Effector memory CD4-positive, alpha-beta T cell (primary cell): ENCODE measurements at regions not wholly inside any gene's neighbourhood (a gene's known extent, or its start where the extent isn't known, plus 50 kb on each side); places are given as distances from the start of the nearest gene placed in this dataset.
"Not testable (repeated sequence)": the region's sequence is repeated elsewhere in the genome, so short reads cannot be mapped to it uniquely, and the experiment has no call there.

Experiments used
- DNase-seq, 3 donors: peaks; one replicate each; pipeline ENCODE4 v3.0.0-alpha.2; 2020
- H3K27ac ChIP-seq: 2 replicates; pipeline ENCODE4 v1.7.0; 2013; ENCODE audit warnings: mild to moderate bottlenecking, low read length, moderate library complexity; ENCODE audit not compliant: insufficient read depth, poor library complexity, severe bottlenecking
- H3K27me3 ChIP-seq: replicated peaks from 2 replicates; pipeline ENCODE4 v1.7.0; 2013; ENCODE audit warnings: mild to moderate bottlenecking, low read length; ENCODE audit not compliant: insufficient read depth, control insufficient read depth, poor library complexity, severe bottlenecking
- H3K36me3 ChIP-seq: 2 replicates; pipeline ENCODE4 v1.7.0; 2013; ENCODE audit warnings: mild to moderate bottlenecking, low read length, moderate library complexity; ENCODE audit not compliant: control insufficient read depth, insufficient read depth
- H3K4me1 ChIP-seq: 2 replicates; pipeline ENCODE4 v1.7.0; 2013; ENCODE audit warnings: low read length, mild to moderate bottlenecking; ENCODE audit not compliant: control insufficient read depth, insufficient read depth, poor library complexity, severe bottlenecking
- H3K4me3 ChIP-seq: 2 replicates; pipeline ENCODE4 v1.7.0; 2013; ENCODE audit warnings: low read length, low read depth, mild to moderate bottlenecking; ENCODE audit not compliant: insufficient read depth, poor library complexity, severe bottlenecking
- H3K9me3 ChIP-seq: 2 replicates; pipeline ENCODE4 v1.7.0; 2013; ENCODE audit warnings: mild to moderate bottlenecking, low read length, moderate library complexity; ENCODE audit not compliant: control insufficient read depth

DNA sequence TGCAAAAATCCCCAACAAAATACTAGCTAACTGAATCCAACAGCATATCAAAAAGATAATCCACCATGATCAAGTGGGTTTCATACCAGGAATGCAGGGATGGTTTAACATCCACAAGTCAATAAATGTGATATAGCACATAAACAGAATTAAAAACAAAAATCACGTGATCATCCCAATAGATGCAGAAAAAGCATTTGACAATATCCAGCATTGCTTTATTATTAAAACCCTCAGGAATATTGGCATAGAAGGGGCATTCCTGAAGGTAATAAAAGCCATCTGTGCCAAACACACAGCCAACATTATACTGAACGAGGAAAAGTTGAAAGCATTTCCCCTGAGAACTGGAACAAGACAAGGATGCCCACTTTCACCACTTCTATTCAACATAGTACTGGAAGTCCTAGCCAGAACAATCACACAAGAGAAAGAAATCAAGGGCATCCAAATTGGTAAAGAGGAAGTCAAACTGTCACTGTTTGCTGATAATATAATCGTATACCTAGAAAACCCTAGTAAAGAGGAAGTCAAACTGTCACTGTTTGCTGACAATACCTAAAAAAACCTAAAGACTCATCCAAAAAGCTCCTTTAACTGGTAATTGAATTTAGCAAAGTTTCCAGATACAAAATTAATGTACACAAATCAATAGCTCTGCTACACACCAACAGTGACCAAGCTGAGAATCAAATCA lies 109.8 kb downstream of the RNASET2 start:
- H3K27ac ChIP-seq, result not testable (repeated sequence)

DNA sequence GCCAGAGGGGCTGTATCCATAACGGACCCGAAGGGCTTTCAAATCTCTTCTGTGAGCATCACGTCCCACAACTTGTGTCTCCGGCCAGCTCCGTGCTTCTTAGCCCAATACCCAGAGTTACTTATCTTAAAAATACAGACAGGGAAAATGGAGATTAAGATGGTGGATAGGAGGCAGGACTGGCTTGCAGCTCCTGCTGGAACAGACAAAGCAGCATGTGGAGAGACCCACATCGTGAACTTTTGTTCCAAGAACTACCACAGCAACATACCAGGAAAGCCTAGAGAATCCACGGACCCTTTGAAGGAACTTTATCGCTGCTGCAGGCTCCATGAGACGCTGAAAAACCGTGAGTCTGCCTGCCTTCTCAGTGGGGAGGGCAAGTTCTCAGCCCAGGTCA lies 113.7 kb downstream of the RNASET2 start:
- H3K4me1 ChIP-seq, result no peaks in the 10 kb centered on the region
- no peak overlapping the region for H3K27ac ChIP-seq
- no peaks in the 10 kb centered on the region for H3K9me3 ChIP-seq
- no peaks in the 10 kb centered on the region for H3K36me3 ChIP-seq
- DNase-seq, result no peak
- H3K4me3 ChIP-seq, result no peak overlapping the region
- H3K27me3 ChIP-seq, result no peaks in the 10 kb centered on the region

More for the DNA sequence above, 109.8 kb downstream of the RNASET2 start:
- H3K9me3 ChIP-seq, H3K36me3 ChIP-seq, DNase-seq, H3K27me3 ChIP-seq, H3K4me1 ChIP-seq, H3K4me3 ChIP-seq: not testable (repeated sequence)

DNA sequence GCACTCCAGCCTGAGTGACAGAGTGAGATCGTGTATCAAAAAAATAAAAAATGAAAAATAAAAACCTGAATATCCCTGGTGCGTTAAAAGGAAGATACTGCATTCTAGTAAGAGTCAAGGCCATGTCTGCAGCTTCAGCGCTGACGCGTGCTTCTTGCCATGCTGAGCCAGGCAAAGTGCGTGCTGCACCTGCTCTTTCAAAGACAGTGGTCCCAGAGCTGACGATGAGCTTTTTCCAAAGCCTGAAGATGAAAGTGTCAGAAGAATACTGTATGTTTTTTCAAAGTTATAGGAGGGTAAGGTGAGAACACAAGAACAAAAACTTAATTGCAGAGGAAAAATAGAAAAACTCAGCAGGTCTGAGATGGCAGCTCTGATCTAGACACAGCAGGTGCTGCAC lies 115.1 kb downstream of the RNASET2 start:
- Histone ChIP-seq H3K36me3 (no peaks in the 10 kb centered on the region), H3K4me3 (no peak overlapping the region), H3K4me1 (no peaks in the 10 kb centered on the region), H3K9me3 (no peaks in the 10 kb centered on the region), H3K27ac (no peak overlapping the region), H3K27me3 (no peaks in the 10 kb centered on the region)
- no peak for DNase-seq

DNA sequence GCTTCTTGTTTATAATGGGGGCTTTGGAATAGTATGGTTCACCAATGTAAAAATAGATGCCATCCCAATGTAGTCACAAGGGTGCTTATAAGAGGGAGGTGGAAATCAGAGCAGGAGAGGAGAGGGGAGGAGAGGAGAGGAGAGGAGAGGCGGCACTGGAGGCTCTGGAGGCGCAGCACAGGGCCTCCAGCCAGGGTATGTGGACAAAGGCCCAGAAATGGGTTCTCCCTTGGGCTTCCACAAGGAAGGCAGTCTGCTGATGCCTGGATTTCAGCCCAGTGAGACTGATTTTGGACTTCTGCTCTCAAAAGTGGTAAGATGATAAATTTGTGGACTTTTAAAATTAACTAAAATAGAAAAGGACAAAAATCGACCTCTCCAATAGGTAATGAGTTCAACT lies 116.8 kb downstream of the RNASET2 start:
- H3K9me3 ChIP-seq, result no peaks in the 10 kb centered on the region
- H3K27me3 ChIP-seq, result no peaks in the 10 kb centered on the region
- no peaks in the 10 kb centered on the region for H3K4me1 ChIP-seq
- H3K36me3 ChIP-seq, result no peaks in the 10 kb centered on the region
- no peak overlapping the region for H3K27ac ChIP-seq
- DNase-seq, result no peak
- no peak overlapping the region for H3K4me3 ChIP-seq

DNA sequence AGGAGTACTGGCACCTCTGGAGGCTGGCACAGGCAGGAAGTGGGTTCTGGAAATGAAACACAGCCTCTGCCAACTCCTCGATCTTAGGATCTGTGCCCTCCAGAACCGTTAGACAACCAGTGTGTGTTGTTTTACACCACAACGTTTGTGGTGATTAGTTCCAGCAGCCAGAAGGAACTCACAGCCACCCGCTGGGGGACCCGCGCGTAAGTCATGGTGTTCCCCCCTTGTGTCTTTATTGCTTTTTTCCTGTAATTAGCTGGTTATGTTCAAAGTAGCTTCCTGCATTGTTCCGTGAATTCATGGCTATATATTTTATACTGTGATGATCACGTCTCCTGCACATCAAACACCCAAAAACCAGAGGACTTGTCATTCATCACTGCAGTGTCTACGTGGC lies 117.4 kb downstream of the RNASET2 start:
- Histone ChIP-seq H3K9me3 (no peaks in the 10 kb centered on the region), H3K36me3 (no peaks in the 10 kb centered on the region), H3K4me3 (no peak overlapping the region), H3K4me1 (no peaks in the 10 kb centered on the region), H3K27ac (no peak overlapping the region), H3K27me3 (no peaks in the 10 kb centered on the region)
- no peak for DNase-seq

DNA sequence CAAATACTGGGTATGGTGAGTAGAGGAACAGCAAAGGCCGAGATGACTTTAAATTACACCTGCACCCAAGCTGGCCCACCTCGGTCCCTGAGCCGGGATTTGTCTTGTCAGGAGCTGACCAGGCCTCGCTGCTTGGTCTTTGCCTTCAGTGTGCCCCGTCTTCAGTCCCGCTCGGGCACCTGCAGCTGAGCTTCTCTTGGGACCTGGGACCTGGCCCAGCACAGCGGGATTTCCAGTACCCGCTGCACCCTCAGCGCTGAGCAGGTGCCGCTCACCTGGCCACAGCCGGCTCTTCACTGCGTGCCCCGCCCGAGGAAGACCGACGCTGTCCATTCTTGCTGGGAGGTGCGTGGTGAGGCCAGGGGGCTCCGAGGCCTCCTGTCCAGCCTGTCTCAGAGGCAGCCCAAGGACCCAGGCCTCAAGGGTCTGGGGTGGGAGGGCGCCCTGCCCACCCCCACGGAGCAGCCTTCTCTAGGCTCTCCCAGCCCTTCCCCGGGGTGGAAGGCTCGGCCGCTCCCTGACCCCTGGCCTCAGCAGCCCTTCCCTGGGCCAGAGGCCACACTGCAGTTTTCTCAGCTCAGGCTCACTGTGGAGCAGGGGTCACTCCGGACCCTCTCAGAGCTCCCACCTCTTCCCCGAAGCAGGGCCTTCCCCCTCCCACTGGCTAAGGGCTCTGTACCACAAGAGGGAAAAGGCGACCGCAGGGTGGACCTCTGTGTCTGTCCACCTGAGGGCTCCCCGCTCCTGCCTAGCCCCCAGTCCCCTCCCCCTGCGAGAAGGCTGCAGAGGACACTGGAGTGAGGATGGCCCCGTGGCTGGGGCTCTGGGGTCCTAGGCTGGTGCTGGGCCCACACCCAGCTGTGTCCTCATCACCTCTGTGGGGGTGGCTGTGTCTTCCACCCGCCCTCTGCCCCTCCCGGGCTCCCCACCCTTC lies 119.3 kb downstream of the RNASET2 start:
- H3K9me3 ChIP-seq, result no peaks in the 10 kb centered on the region
- H3K4me1 ChIP-seq, result no peaks in the 10 kb centered on the region
- DNase-seq, result no peak
- no peak overlapping the region for H3K27ac ChIP-seq
- H3K4me3 ChIP-seq, result no peak overlapping the region
- no peaks in the 10 kb centered on the region for H3K27me3 ChIP-seq
- no peaks in the 10 kb centered on the region for H3K36me3 ChIP-seq

GRCh38 chr6:166834049-166834448 lies 122.3 kb downstream of the RNASET2 start:
- no peak overlapping the region for H3K27ac ChIP-seq
- DNase-seq, result no peak
- no peaks in the 10 kb centered on the region for H3K9me3 ChIP-seq
- no peaks in the 10 kb centered on the region for H3K27me3 ChIP-seq
- no peak overlapping the region for H3K4me3 ChIP-seq
- H3K4me1 ChIP-seq, result no peaks in the 10 kb centered on the region
- H3K36me3 ChIP-seq, result no peaks in the 10 kb centered on the region

DNA sequence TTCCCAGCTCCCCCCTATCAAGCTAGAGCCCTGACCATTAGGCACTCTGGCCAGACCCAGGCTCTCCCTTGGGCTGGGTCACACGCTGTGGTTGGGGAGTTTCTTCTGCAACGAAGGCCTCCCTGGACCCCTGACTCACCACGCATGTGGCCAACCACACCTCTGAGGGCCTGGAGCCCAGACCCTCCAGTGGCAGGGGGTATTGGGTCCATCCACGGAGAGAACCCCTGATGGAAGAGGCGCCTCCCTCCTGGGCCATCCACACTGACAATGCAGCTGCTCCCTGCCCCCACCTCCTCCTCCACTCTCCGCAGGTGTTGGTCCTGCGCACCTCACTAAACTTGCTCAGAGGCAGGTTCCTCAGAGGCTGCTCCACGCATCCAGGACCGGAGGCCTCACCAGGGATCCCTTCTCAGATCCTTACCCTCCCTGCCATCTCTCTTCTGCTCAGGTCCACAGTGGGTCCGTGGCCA lies 125.4 kb downstream of the RNASET2 start:
- DNase-seq, result no peak
- H3K9me3 ChIP-seq, result no peaks in the 10 kb centered on the region
- no peak overlapping the region for H3K27ac ChIP-seq
- no peaks in the 10 kb centered on the region for H3K4me1 ChIP-seq
- no peak overlapping the region for H3K4me3 ChIP-seq
- H3K27me3 ChIP-seq, result no peaks in the 10 kb centered on the region
- no peaks in the 10 kb centered on the region for H3K36me3 ChIP-seq

DNA sequence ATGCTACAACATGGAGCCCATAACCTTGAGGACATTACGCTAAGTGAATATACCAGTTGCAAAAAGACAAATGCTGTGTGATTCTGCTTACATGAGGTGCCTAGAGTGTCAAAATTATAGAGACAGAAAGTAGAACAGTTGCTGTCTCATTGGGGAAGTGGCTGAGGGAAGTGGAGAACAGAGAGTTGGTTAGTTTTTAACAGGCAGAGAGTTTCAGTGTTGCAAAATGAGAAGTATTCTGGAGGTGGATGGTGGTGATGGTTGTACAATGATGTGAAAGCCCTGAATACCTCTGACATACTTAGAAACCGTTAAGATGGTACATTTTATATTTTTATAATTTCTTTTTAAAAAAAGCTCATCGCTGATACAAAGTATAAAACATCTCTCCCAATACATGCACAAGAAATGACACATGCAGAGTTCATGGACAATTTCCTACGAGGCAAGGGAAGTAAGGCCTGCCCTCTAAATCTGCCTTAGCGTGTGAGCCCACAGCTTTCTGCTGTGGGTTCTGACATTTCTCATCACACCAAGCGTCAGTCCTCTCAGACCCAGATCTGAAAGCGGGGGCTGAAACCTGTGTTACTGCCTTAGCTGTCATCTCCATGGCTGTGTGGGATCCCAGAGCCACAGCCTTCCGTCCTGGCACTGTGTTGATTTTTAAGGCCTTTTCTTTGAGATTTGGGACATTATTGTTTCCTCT lies 126.0 kb downstream of the RNASET2 start:
- no peak for DNase-seq
- no peaks in the 10 kb centered on the region for H3K36me3 ChIP-seq
- H3K4me3 ChIP-seq, result no peak overlapping the region
- no peaks in the 10 kb centered on the region for H3K4me1 ChIP-seq
- no peak overlapping the region for H3K27ac ChIP-seq
- no peaks in the 10 kb centered on the region for H3K9me3 ChIP-seq
- no peaks in the 10 kb centered on the region for H3K27me3 ChIP-seq
